GM21447 (cell line): ENCODE measurements at regions not wholly inside any gene's neighbourhood (a gene's known extent, or its start where the extent isn't known, plus 50 kb on each side); places are given as distances from the start of the nearest gene placed in this dataset.

ENCODE experiments used
- ATAC-seq: cut with Tn5 transposase; IDR thresholded peaks from one replicate; pipeline ENCODE4 v1.9.1; 2021; ENCODE audit not compliant: unreplicated experiment

DNA sequence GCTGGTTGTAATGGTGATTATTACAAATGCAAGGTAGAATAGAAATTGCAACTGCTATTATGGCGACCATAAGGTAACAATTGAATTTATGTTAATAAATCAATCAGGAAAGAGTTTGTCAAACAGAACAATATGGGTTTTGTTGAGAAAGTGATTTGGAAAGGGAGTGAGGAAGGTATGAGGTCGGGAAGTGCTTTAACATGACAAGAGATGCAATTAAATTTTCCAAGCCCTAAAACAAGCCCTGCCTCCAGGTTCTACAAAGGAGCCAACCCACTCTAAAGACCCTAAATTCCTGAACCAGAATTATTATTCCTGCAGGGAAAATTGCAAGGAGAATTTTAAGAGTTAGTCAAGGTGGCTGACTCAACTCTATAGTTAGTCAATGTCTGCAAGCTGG, 363.7 kb downstream of the BMPER start:
- ATAC-seq = no peak

DNA sequence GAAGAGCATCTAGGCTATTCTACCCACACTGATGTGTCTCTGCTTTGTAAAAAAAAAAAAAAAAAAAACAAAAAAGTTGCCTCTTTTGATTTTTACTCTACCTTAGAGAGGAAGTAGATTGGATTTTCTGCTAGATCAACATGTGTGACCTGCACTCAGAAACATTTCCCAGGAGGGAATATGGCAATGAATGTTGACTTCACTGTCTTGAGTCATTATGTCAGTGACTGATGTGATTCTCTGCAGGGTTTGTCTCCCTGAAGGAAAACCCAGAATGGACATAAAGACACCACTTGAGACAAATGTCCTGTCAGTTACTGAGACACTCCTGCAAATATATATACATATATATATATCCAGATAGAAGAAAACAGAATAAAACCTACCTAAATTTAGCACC, 370.3 kb downstream of the BMPER start:
- ATAC-seq = no peak

DNA sequence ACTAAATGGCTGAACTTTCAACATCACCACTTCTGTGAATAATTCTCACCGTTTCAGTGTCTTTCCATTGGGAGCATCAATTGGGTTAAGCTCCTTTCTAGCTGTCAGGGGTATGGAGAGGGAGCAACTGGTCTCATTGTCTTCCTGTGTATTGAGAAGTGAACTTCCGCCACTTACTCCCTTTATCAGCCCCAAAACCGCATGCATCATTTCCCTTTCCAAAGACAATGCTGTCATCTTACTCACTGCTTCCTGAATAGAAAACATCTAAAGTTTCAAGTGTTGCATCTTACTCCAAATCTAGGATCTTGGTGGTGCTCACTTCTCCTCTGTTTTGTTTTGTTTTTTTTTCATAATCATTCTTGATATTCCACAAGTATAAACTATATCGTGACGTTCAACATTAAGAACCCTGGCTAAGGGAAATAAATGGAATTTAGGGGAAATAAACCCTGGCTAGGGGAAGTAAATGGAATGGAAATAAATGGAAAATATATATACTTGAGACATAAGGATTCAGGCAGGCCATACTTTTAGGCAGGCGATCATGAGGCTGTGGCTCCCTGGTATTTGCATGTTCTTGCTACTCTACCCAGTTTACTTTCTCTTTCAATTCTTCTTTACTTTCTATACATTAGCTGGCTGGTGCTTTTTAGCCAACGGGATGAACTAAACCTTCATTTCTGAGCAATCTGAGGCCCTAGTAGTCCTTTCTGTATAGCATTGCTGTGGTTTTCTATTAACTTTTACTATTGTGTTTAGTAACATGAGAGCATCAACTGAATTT, 371.9 kb downstream of the BMPER start:
- ATAC-seq = no peak

DNA sequence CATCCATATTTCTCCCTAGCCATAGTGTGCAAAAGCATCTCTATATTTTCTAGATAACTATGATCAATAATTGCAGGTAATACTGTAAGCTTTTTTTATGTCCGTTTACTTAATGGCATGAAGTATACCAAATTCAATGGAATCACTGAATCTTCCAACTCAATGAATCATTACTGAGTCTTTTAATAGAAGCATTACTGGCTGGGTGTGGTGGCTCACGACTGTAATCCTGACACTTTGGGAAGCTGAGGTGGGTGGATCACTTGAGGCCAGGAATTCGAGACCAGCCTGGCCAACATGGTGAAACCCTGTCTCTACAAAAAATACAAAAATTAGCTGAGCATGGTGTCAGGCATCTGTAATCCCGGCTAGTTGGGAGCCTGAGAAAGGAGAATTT, 372.5 kb downstream of the BMPER start:
- ATAC-seq = no peak

DNA sequence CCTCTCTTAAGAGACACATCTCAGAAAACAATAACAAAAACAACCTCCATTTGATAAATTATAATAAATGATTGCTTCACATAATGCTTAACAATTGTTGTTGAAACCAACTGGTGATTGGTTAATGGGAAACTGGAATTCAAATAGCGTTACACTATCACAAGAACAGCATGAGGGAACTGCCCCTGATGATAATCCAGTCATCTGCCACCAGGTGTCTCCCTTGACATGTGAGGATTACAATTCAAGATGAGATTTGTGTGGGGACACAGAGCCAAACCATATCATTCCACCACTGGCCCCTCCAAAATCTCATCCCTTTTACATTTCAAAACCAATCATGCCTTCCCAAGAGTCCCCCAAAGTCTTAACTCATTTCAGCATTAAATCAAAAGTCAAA, 375.9 kb downstream of the BMPER start:
- ATAC-seq = no peak

DNA sequence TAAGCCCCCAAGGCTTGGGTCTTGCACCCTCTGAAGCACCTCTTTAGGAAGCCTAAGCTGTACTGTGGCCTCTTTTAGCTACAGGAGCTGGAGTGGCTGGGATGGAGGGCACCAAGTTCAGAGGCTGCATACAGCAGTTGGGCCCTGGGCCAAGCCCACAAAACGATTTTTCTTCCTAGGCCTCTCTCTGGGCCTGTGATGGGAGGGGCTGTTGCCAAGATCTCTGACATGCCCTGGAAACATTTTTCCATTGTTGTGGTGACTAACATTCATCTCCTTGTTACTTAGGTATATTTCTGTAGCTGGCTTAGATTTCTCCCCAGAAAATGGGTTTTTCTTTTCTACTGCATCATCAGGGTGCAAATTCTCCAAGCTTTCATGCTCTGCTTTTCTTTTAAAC, 375.7 kb upstream of the NPSR1 start:
- no peak for ATAC-seq

DNA sequence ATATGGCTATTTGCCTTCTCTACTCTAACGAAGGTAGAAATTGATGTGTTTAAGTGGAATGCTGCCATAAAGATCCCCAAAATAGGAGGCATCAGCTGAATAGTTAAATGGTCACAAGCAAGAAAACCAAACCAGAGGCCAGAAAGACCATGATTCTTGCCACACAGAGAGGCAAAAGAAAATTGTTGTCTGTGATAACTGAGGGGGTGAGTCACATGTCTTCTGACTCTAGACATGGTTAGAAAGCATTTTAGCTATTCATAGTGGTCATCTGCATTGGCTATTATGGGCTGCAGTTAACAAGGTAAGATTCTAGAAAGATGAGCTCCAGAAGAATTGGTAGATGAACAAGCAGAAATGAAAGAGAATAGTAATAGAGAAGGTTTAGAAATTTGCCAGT, 361.4 kb upstream of the NPSR1 start:
- no peak for ATAC-seq

DNA sequence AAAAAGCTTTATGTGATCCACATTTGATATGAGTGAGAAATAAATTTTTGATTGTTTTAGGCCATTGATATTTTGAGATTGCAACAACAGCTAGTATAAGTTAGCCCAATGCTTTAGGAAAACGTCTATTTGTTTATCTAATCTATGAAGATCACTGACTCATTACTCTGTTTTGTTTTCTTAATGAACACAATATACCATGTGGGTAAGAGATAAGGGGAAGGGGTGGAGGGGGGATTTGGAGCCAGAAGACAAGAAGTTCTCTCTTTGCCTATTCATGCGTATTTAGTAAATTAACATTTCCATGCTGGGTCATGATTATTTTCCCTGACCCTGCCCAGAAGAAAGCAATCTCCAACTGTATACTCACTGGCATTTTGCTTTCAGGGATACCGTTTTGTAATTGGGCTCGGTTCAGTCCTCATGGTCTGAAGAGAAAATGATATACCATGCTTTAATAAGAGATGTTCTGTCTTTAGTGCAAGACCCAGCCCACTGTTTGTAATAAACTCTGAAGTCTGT, 359.5 kb upstream of the NPSR1 start:
- no peak for ATAC-seq

DNA sequence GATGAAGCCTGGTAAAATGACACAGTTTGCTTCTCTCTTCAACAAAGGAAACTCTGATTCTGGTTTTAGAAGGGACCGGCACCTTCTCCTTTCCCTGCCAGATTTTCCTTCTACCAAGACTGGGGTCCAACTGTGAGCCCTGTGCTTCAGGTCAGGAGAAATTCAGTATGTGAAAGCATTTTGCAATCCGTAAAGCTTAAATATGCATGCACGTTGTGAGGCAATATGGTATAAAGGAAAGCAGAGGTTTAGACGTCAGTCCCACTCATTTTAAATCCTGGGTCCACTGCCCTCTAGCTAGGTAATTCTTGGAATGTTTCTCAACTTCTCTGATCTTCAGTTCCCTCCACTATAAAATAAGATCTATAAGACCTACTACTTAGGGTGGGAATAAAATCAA, 359.0 kb upstream of the NPSR1 start:
- ATAC-seq = no peak

DNA sequence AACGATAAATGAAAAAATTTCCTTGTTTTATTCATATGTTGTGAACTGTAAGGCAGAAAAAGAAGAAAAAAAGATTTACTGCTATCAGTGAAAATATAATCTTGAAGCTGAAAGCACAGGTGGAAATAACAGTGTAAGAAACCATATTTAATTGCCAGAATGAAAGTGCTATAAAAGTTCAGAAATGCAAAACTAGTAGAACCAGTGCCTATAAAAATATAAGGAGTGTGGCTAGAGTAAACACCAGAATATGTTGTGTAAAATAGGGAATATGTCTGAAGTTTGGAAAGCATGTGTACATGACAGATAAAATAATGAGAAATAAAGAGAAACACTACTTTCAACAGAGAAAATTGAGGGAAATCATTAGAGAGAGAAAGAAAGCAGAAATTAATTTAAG, 350.5 kb upstream of the NPSR1 start:
- ATAC-seq = no peak

DNA sequence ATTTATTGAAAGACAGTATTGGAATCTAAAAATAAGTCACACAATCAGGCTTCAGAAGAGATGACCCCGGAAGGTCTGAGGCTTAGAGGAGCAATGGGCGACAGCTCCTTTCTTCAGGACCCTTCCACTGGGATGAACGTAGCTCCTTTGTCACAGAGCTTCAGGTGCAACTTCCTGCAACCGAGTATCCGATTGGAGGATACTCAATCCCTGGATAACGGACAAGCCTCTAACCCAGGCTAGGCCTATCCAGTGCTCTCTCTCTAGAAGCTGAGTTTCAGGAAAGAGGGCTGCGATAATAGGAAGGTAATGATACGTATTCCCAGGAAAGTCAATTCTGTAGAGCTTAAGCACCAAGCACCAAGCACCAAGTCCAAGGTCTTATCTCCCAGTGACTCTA, 349.4 kb upstream of the NPSR1 start:
- no peak for ATAC-seq

DNA sequence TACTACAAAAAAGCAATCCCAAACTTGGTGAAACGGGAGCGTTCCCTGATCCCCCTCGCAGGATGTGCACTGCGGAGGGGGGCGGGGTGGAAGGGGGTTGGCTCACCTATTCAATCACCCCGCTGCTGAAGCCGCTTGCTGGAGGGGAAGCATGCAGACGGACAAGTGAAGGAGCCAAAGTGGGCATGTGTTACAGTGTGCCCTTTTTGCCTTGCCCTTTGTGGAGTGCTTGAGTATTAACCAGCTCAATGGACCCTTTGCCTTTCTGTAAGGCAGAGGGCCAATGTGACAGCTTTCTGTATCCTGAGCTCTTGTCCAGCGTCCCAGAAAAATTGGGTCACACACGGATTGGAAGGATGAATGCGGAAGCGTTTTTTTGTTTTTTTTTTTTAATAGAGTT, 348.9 kb upstream of the NPSR1 start:
- ATAC-seq = no peak

DNA sequence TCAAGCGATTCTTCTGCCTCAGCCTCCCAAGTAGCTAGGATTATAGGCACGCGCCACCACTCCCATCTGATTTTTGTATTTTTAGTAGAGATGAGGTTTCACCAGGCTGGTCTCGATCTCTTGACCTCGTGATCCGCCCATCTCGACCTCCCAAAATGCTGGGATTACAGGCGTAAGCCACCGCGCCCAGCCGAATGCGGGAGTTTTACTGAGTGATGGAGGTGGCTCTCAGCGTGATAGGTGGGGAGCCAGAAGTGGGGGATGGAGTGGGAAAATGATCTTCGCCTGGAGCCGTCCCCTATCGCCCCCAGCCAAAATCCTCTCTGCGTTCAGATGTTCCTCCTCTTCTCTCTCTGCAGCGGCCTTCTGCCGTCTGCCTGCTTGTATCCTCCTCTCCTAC, 348.4 kb upstream of the NPSR1 start:
- ATAC-seq = no peak

DNA sequence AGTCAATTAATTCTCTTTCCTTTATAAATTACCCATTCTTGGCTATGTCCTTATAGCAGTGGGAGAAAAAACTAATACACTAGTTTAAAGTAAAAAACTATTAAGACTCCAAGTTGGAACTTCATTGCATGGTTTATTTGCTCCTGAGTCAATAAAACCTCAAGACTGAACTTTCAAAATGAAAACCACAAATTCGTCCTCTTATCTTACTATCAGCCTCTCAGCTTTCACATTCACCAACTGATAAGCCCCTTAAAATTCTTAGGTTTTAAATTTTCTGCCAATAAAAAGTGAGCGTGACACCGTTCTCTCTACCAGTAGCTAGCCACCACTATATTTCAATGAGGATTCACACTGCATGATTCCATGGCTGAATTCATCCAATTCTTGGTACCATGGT, 346.4 kb upstream of the NPSR1 start:
- ATAC-seq = no peak

DNA sequence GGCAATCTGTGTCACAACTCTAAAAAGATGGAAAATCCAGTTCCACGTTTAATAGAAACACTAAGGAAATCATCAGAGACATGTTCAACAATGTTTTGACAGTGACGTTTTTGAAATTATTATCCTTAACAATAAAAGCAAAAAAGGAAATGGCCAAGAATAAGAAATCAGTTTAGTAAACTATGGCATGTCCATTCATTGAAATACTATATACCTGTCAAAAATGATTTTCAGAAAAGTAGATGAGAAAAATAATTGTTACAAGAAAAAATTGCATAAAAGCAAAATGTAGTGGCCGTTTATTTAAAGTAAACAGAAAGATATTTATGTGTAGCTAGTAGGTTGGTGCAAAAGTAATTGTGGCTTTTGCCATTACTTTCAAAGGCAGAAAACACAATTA, 345.4 kb upstream of the NPSR1 start:
- ATAC-seq = no peak

DNA sequence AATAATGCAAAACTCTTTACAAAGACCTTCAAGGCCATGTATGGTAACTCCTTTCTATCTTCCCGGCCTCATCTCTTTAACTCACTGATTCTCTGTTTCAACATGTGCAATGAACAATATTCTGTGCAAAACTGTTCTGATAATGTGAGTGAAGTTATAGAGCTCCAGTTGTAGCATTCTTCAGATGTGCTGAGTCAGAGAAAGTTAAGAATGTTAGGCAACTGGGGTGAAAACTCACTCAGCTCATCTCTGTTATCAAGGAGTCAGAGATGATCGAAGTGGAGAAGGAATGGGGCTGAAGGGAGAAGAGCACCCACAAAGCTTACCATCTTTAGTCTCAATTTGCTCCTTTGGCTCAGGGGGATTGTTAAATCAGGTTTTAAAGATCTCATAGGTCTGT, 344.7 kb upstream of the NPSR1 start:
- ATAC-seq = no peak

DNA sequence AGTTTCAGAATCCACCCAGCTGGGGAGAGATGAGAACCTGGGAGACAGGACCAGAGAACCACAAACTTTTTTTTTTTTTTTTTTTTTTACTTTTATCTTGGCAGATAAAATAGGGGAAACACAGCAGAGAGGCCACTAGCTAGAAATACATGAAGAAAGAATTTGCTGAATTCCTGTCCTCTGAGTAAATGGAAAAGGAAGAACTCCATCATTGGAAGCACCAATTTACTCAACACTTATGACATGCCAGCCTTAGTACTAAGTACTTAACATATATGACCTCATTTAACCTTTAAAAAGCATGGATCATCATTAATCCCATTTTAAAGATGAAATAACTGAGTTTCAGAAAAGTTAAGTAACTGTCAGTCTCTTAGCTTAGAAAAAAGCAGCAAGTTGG, 343.0 kb upstream of the NPSR1 start:
- ATAC-seq = no peak

DNA sequence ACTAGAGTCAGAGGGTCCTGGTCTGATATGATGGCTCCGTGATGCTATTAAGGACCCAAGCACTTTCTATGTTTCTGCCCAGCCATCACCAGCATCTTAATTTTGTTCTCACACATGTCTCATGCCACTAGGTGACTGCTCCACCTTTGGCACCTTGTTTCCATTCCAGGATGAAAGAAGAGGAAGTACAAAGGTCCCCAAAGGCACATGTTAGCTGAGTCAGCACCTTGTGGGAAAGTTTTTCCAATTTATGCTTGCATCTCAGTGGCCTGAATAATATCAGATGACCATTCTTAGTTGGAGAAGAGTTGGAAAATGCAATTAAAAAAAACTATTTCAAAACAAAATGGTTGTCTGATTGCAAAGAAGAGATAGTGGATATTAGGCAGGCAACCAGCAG, 341.0 kb upstream of the NPSR1 start:
- ATAC-seq = no peak

DNA sequence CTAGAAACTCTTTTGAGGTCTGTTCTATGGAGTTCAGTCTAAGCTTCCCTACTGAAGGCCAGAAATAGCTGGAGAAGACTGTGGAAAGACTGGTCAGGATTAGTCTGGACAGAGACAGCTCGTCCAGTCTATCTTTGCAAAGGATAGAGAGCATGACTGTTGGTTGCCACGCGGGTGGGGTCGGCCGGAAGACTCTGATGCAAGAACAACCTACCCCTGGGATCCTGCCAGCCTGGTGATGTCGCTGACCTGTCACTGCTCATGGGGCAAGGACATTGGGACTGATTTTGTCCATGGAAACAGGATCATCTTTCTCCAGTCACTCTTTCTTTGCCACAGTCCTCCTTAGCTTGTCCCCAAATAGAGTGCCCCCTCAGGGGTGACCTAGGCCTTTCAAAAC, 337.6 kb upstream of the NPSR1 start:
- ATAC-seq = no peak

DNA sequence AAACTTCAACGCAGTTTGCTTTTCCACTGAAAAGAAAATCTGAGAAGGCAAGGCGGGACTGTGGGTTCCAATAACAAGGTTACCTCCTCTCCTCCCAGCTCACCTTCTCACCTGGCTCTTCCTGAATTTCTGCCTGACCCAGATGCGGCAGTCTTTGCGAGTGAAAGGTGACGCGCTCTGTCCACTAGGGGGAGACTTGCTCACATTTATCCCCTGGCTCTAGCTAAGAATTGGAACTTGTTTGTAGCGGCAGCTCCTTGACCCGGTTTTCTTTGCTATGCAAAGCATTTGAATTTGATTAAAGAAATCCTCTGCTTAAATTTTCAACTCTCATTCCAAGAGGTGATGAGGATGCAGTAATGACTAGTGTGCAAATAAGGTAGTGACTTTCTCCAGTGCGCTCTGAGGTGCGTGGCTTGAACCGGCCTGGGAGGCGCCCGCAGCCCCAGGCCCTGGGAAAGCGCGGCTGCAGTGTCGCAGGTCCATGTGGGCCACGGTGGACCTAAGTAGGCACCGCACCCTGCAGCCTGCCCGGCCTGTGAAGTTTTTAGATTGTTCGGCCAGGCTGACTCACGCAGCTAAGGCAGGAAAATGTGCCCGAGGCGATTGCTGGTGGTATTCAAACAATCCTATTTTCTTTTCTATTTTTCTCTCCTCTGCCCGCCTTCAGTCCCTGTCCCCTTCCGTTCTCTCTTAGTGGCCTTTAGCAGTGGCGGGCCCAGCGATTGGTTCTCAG, 336.9 kb upstream of the NPSR1 start:
- ATAC-seq = peak; percentile 92

DNA sequence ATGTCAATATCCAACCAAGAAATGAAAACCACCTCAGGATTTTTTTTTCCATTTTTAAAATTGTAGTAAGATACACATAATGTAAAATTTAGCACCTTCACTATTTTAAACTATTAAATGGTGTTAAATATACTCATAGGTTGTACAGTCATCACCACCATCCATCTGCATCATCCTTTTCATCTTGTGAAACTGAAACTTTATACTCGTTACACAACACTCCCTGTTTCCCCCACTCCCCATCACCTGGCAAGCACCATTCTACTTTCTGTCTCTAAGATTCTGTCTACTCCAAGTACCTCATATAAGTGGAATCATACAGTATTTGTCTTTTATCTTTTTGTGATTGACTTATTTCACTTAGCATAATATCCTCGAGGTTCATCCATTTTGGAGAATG, 335.2 kb upstream of the NPSR1 start:
- ATAC-seq = no peak

DNA sequence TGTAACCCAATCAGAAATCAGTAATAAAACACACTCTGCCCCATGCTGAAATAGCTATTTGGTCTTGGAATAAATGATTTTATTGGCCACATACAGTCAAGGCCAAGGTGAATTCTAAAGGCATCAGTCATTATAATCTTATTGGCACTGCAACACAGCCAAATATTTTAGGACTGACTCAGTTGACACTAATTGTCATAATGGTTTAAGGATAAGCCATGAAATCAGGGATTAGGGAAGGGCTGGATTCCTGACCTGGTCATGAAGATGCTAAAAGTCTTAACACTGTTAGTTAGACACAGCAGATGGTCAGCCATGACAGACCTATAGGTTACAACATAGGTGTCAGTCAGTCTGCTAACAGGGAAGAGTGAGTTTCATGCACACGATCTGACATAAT, 330.3 kb upstream of the NPSR1 start:
- ATAC-seq = no peak

DNA sequence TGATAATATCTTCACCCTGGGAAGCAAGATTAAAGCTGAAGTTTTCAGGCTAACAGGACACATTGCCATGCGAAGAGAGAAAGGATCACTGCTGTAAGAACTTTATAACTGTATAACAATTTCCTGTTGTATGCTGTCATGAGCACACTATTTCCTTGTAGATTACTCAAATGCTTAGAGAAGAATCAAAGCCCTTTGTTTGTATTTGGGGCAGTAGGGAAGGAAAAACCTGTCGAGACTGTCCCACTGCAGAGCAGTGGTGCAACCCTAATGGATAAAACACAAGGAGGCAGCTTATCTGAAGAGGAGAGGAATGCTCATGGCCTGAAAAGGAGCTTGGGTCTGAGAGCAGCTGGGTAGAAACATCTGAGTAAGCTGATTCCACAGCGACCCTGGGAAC, 327.7 kb upstream of the NPSR1 start:
- no peak for ATAC-seq
